A549 (cell line): ENCODE measurements at regions not wholly inside any gene's neighbourhood (a gene's known extent, or its start where the extent isn't known, plus 50 kb on each side); places are given as distances from the start of the nearest gene placed in this dataset.

Experiments
- ATAC-seq, 2 experiments: fragments of 200-7000 bp in 1 of 2; fragments of >200 bp in 1 of 2; cut with Nextera tagmentation in 1 of 2; cut with Tn5 transposase in 1 of 2; 3 replicates each; pipeline versions ENCODE4 v1.8.0 to v1.9.1; 2018 to 2020; ENCODE audit warnings: mild to moderate bottlenecking in 1 of 2, moderate library complexity in 1 of 2
- CTCF ChIA-PET: fragments of 300-600 bp; sonication (Branson Sonifier 250); formaldehyde crosslinking; extraction: SDS; loops from one replicate; lab custom pipeline; 2021; ENCODE audit warnings: antibody characterized with exemption, inconsistent platforms; lab: Yijun Ruan, JAX
- POLR2A ChIA-PET: fragments of 350-600 bp; formaldehyde crosslinking; extraction: SDS; loops from one replicate; lab custom pipeline; 2021; ENCODE audit warnings: antibody characterized with exemption, inconsistent platforms; lab: Yijun Ruan, JAX
- DNase-seq, 2 experiments: peaks; one replicate each; pipeline versions ENCODE4 v3.0.0 to v3.0.0-alpha.2; 2011 to 2016; ENCODE audit warnings: low read depth in 1 of 2, low spot score in 1 of 2
- FAIRE-seq: peaks from 2 replicates; lab custom pipeline; 2011; peaks lifted over from hg19 to GRCh38; lab: Jason Lieb, UNC
- H3K27ac ChIP-seq, 2 experiments: fragments of >200 bp; sonication (Bioruptor Twin); formaldehyde crosslinking; 3 replicates each; pipeline ENCODE4 v1.5.1; 2016 to 2017
- H3K4me1 ChIP-seq: fragments of >200 bp; sonication (Bioruptor Twin); formaldehyde crosslinking; 3 replicates; pipeline ENCODE4 v1.6.1; 2016
- H3K4me2 ChIP-seq: fragments of >200 bp; sonication (Bioruptor Twin); formaldehyde crosslinking; 3 replicates; pipeline ENCODE4 v1.6.1; 2016
- H3K4me3 ChIP-seq: fragments of >200 bp; sonication (Bioruptor Twin); formaldehyde crosslinking; 3 replicates; pipeline ENCODE4 v1.5.1; 2016
- H3K9me3 ChIP-seq: fragments of >200 bp; sonication (Bioruptor Twin); formaldehyde crosslinking; 3 replicates; pipeline ENCODE4 v1.6.1; 2016
- ATOH8 ChIP-seq: fragments of 250-450 bp; sonication (Bioruptor Pico); IDR thresholded peaks from 2 replicates; pipeline ENCODE4 v1.5.0; 2020; ENCODE audit warnings: low read depth, mild to moderate bottlenecking, moderate library complexity
- BCL3 ChIP-seq: fragments of >200 bp; sonication (Bioruptor Twin); formaldehyde crosslinking; IDR thresholded peaks from 3 replicates; pipeline ENCODE4 v1.6.1; 2016
- CBX2 ChIP-seq: fragments of 200-600 bp; sonication (generic); IDR thresholded peaks from 2 replicates; pipeline ENCODE4 v1.6.1; 2016; ENCODE audit warnings: low read depth, mild to moderate bottlenecking, borderline replicate concordance
- CBX8 ChIP-seq: fragments of 200-600 bp; sonication (generic); IDR thresholded peaks from 2 replicates; pipeline ENCODE4 v1.6.1; 2016
- CHD2 ChIP-seq: fragments of 150-350 bp; IDR thresholded peaks from 2 replicates; pipeline ENCODE4 v1.6.1; 2014; ENCODE audit warnings: low read length; ENCODE audit not compliant: partially characterized antibody
- CHD4 ChIP-seq: fragments of 200-600 bp; sonication (generic); IDR thresholded peaks from 2 replicates; pipeline ENCODE4 v1.6.1; 2016; ENCODE audit warnings: antibody characterized with exemption, mild to moderate bottlenecking, borderline replicate concordance
- EHF ChIP-seq: fragments of 250-450 bp; sonication (Bioruptor Pico); IDR thresholded peaks from 2 replicates; pipeline ENCODE4 v1.5.0; 2020; ENCODE audit warnings: mild to moderate bottlenecking
- EHMT2 ChIP-seq: fragments of 200-600 bp; sonication (generic); IDR thresholded peaks from 2 replicates; pipeline ENCODE4 v1.6.1; 2016; ENCODE audit warnings: antibody characterized with exemption, low read depth, mild to moderate bottlenecking, moderate library complexity
- EP300 ChIP-seq, 2 experiments: fragments of >200 bp; sonication (Bioruptor Twin); formaldehyde crosslinking; IDR thresholded peaks; 2 replicates in 1 of 2; 3 replicates in 1 of 2; pipeline ENCODE4 v1.6.1; 2016 to 2017
- ESRRA ChIP-seq: fragments of 150-350 bp; IDR thresholded peaks from 2 replicates; pipeline ENCODE4 v1.6.1; 2014; ENCODE audit warnings: mild to moderate bottlenecking, low read length, borderline replicate concordance
- HES2 ChIP-seq: fragments of >200 bp; sonication (Bioruptor Twin); formaldehyde crosslinking; IDR thresholded peaks from 2 replicates; pipeline ENCODE4 v1.6.1; 2016
- HMGXB4 ChIP-seq: fragments of 250-450 bp; sonication (Bioruptor Pico); IDR thresholded peaks from 2 replicates; pipeline ENCODE4 v1.5.0; 2021; ENCODE audit warnings: mild to moderate bottlenecking, moderate library complexity, borderline replicate concordance
- HOXA7 ChIP-seq: fragments of 250-450 bp; sonication (Bioruptor Pico); IDR thresholded peaks from 2 replicates; pipeline ENCODE4 v1.5.0; 2020; ENCODE audit warnings: mild to moderate bottlenecking, moderate library complexity
- JUN ChIP-seq, 2 experiments: fragments of >200 bp; sonication (Bioruptor Twin); formaldehyde crosslinking; IDR thresholded peaks; 2 replicates in 1 of 2; 3 replicates in 1 of 2; pipeline ENCODE4 v1.6.1; 2016 to 2017
- JUNB ChIP-seq: fragments of >200 bp; sonication (Bioruptor Twin); formaldehyde crosslinking; IDR thresholded peaks from 2 replicates; pipeline ENCODE4 v1.6.1; 2016
- KDM1A ChIP-seq: fragments of 200-600 bp; sonication (generic); IDR thresholded peaks from 2 replicates; pipeline ENCODE4 v1.6.1; 2016; ENCODE audit warnings: low read depth, mild to moderate bottlenecking
- MAX ChIP-seq: IDR thresholded peaks from 2 replicates; pipeline ENCODE4 v1.6.1; 2012
- MYC ChIP-seq: IDR thresholded peaks from 2 replicates; pipeline ENCODE4 v1.6.1; 2012; ENCODE audit warnings: mild to moderate bottlenecking, inconsistent platforms, low read length, improper control_type of control experiment, borderline replicate concordance
- NFE2L2 ChIP-seq: fragments of 150-350 bp; conservative IDR thresholded peaks from 2 replicates; pipeline ENCODE4 v1.6.1; 2014; ENCODE audit warnings: low read length
- NR3C1 ChIP-seq: fragments of >200 bp; sonication (Bioruptor Twin); formaldehyde crosslinking; IDR thresholded peaks from 3 replicates; pipeline ENCODE4 v1.6.1; 2017
- PHF8 ChIP-seq: fragments of 200-600 bp; sonication (generic); IDR thresholded peaks from 2 replicates; pipeline ENCODE4 v1.6.1; 2016; ENCODE audit warnings: low read depth, mild to moderate bottlenecking, antibody characterized with exemption, moderate library complexity, borderline replicate concordance
- POLR2AphosphoS2 ChIP-seq: conservative IDR thresholded peaks from 2 replicates; pipeline ENCODE4 v1.6.1; 2012; ENCODE audit warnings: low read length, improper control_type of control experiment, inconsistent platforms
- SREBF2 ChIP-seq: fragments of 450-650 bp; IDR thresholded peaks from 2 replicates; pipeline ENCODE4 v1.6.1; 2014; ENCODE audit warnings: mild to moderate bottlenecking, moderate library complexity
- TP53 ChIP-seq: fragments of 250-450 bp; sonication (Bioruptor Pico); IDR thresholded peaks from 2 replicates; pipeline ENCODE4 v1.5.0; 2021; ENCODE audit warnings: mild to moderate bottlenecking, moderate library complexity
- USF2 ChIP-seq: fragments of 450-650 bp; IDR thresholded peaks from 2 replicates; pipeline ENCODE4 v1.6.1; 2014; ENCODE audit warnings: antibody characterized with exemption
- ZC3H11A ChIP-seq: fragments of 450-650 bp; IDR thresholded peaks from 2 replicates; pipeline ENCODE4 v1.6.1; 2014; ENCODE audit warnings: antibody characterized with exemption, mild to moderate bottlenecking
- ZFP36 ChIP-seq: fragments of 450-650 bp; IDR thresholded peaks from 2 replicates; pipeline ENCODE4 v1.6.1; 2014; ENCODE audit warnings: borderline replicate concordance; ENCODE audit not compliant: partially characterized antibody
- ZNF302 ChIP-seq: fragments of 250-450 bp; sonication (Bioruptor Pico); IDR thresholded peaks from 2 replicates; pipeline ENCODE4 v1.9.0; 2021; ENCODE audit warnings: inconsistent platforms, mild to moderate bottlenecking, moderate library complexity
- ZSCAN20 ChIP-seq: fragments of 250-450 bp; sonication (Bioruptor Pico); IDR thresholded peaks from 2 replicates; pipeline ENCODE4 v1.8.0; 2022; ENCODE audit warnings: mild to moderate bottlenecking, moderate library complexity
- WGBS: methylation state at CpG from one replicate; pipeline ENCODE4 v1.1.6; 2017; ENCODE audit errors: missing lambda C conversion rate; 5-methylcytosine and 5-hydroxymethylcytosine counted together

GRCh38 chr13:34065928-34066327 lies 248.0 kb downstream of the RFC3 start:
- FAIRE-seq (no peak), ATAC-seq (no peak), DNase-seq (no peak)
- H3K4me3 ChIP-seq, result no peak overlapping the region
- no peak overlapping the region for H3K4me2 ChIP-seq
- ChIA-PET CTCF (interaction anchor here (1.0 kb wide), 1 partner anchor 12 kb away, joined by 5 read pairs; no protein-coding TSS in a partner anchor), POLR2A (no interaction called here)
- no peak for TF ChIP-seq CBX8
- WGBS, result 85% methylated on average over 2 of the region's 2 CpGs
- H3K4me1 ChIP-seq, result no peaks in the 10 kb centered on the region
- peaks cover 4% of the 10 kb centered on the region; the same call in 1 of the 3 replicates for H3K9me3 ChIP-seq
- H3K27ac ChIP-seq, result no peak overlapping the region

- CTCF ChIA-PET, result interaction anchor here (1.0 kb wide), 1 partner anchor 11 kb away, joined by 5 read pairs; no protein-coding TSS in a partner anchor
- WGBS, result 60% methylated on average over 1 of the region's 1 CpG
- no peak for DNase-seq
- no peak overlapping the region for H3K27ac ChIP-seq
- H3K9me3 ChIP-seq, result peaks cover 5% of the 10 kb centered on the region; the same call in 1 of the 3 replicates
- no peak overlapping the region for H3K4me2 ChIP-seq
- no peak for ATAC-seq
- FAIRE-seq, result no peak
- H3K4me3 ChIP-seq, result no peak overlapping the region
- POLR2A ChIA-PET, result no interaction called here
- TF ChIP-seq USF2, result no peak
- no peak for TF ChIP-seq HES2
- TF ChIP-seq CHD4, result no peak
- TF ChIP-seq MAX, result no peak
- no peak for TF ChIP-seq ZFP36
- TF ChIP-seq ZC3H11A, result no peak
- no peak for TF ChIP-seq CBX2
- TF ChIP-seq JUN (IDR thresholded peaks at IDR 0.05), result no peak
- no peak for TF ChIP-seq TP53 (CRISPR knock-in tag)
- no peak for TF ChIP-seq HOXA7
- TF ChIP-seq EHMT2, result no peak
- no peak for TF ChIP-seq PHF8
- no peak for TF ChIP-seq NR3C1
- TF ChIP-seq MYC, result no peak
- TF ChIP-seq BCL3, result no peak
- no peak for TF ChIP-seq HMGXB4 (CRISPR knock-in tag)
- TF ChIP-seq KDM1A, result no peak
- TF ChIP-seq EP300 (IDR thresholded peaks at IDR 0.05), result no peak
- TF ChIP-seq SREBF2, result no peak
- no peaks in the 10 kb centered on the region for H3K4me1 ChIP-seq
These were observed 248.4 kb downstream of the RFC3 start for GRCh38 chr13:34066344-34066743.

GRCh38 chr13:34070006-34070405 lies 252.1 kb downstream of the RFC3 start:
- no peaks in the 10 kb centered on the region for H3K4me1 ChIP-seq
- H3K9me3 ChIP-seq, result peaks cover 6% of the 10 kb centered on the region; the same call in 2 of the 3 replicates
- ATAC-seq, result no peak
- ChIA-PET CTCF (no interaction called here), POLR2A (no interaction called here)
- no peak overlapping the region for H3K4me2 ChIP-seq
- no peak for DNase-seq
- no peak overlapping the region for H3K4me3 ChIP-seq
- no peak overlapping the region for H3K27ac ChIP-seq
- FAIRE-seq, result no peak
- no peak for TF ChIP-seq EHF
- no peak for TF ChIP-seq POLR2AphosphoS2
- no peak for TF ChIP-seq CHD4
- TF ChIP-seq NR3C1, result no peak
- no peak for TF ChIP-seq ZSCAN20 (CRISPR knock-in tag)
- TF ChIP-seq JUNB, result no peak
- TF ChIP-seq KDM1A, result no peak
- no peak for TF ChIP-seq ATOH8 (CRISPR knock-in tag)
- TF ChIP-seq ZNF302 (CRISPR knock-in tag), result no peak
- no peak for TF ChIP-seq NFE2L2
- TF ChIP-seq MYC, result no peak
- no peak for TF ChIP-seq CHD2
- TF ChIP-seq MAX, result no peak
- no peak for TF ChIP-seq ESRRA
- TF ChIP-seq HOXA7, result no peak
